Panc1 (cell line): ENCODE measurements at regions not wholly inside any gene's neighbourhood (a gene's known extent, or its start where the extent isn't known, plus 50 kb on each side); places are given as distances from the start of the nearest gene placed in this dataset.

Source experiments
- ATAC-seq: fragments of 200-7000 bp; cut with Tn5 transposase; 2 replicates; pipeline ENCODE4 v1.9.1; 2020; ENCODE audit warnings: mild to moderate bottlenecking, moderate library complexity
- BruUV-seq: library from RNA; stranded (reverse); fragments of 400-500 nt; replicated peaks from 2 replicates; lab custom pipeline; 2021; lab: Mats Ljungman, UMichigan
- CTCF ChIA-PET: fragments of 300-600 bp; sonication (Branson Sonifier 250); formaldehyde crosslinking; loops from one replicate; lab custom pipeline; 2022; ENCODE audit warnings: antibody characterized with exemption; lab: Charles Lee
- POLR2A ChIA-PET: fragments of 300-600 bp; sonication (Branson Sonifier 250); formaldehyde crosslinking; loops from one replicate; lab custom pipeline; 2022; ENCODE audit warnings: antibody characterized with exemption; lab: Charles Lee
- DNase-seq: peaks from one replicate; pipeline ENCODE4 v3.0.0-alpha.2; 2010; ENCODE audit warnings: low read depth, low spot score
- H3K27ac ChIP-seq: 2 replicates; pipeline ENCODE4 v1.5.1; 2011; ENCODE audit warnings: mild to moderate bottlenecking, low read length, inconsistent platforms
- H3K27me3 ChIP-seq: fragments of 200-500 bp; sonication (Bioruptor generic); 2 replicates; pipeline ENCODE4 v1.6.0; 2014; ENCODE audit warnings: low read length, inconsistent platforms; ENCODE audit not compliant: control insufficient read depth, insufficient read depth
- H3K36me3 ChIP-seq: fragments of 200-500 bp; sonication (Bioruptor generic); 2 replicates; pipeline ENCODE4 v1.5.1; 2014; ENCODE audit warnings: inconsistent platforms, mild to moderate bottlenecking, low read length, moderate library complexity; ENCODE audit not compliant: control insufficient read depth, insufficient read depth
- H3K4me1 ChIP-seq: 2 replicates; pipeline ENCODE4 v1.5.1; 2011; ENCODE audit warnings: inconsistent platforms, mild to moderate bottlenecking, low read length, moderate library complexity; ENCODE audit not compliant: control insufficient read depth, insufficient read depth
- H3K4me3 ChIP-seq, 2 experiments: 2 replicates each; pipeline ENCODE4 v1.5.1; 2011 to 2012; ENCODE audit warnings: low read depth in 2 of 2, low read length in 2 of 2, mild to moderate bottlenecking in 2 of 2, inconsistent platforms in 1 of 2, moderate library complexity in 1 of 2
- H3K9me3 ChIP-seq: fragments of 200-500 bp; sonication (Bioruptor generic); 2 replicates; pipeline ENCODE4 v1.5.1; 2014; ENCODE audit warnings: low read depth, mild to moderate bottlenecking, inconsistent platforms, low read length, moderate library complexity; ENCODE audit not compliant: control insufficient read depth, insufficient read depth
- CTCF ChIP-seq: fragments of 450-650 bp; IDR thresholded peaks from 2 replicates; pipeline ENCODE4 v1.5.1; 2017; ENCODE audit warnings: mild to moderate bottlenecking
- POLR2AphosphoS5 ChIP-seq: IDR thresholded peaks from 2 replicates; pipeline ENCODE4 v1.6.1; 2012; ENCODE audit warnings: mild to moderate bottlenecking, low read depth, low read length, moderate library complexity
- REST ChIP-seq, 2 experiments: IDR thresholded peaks; 2 replicates each; pipeline ENCODE4 v1.6.1; 2011 to 2012; ENCODE audit warnings: low read depth in 2 of 2, control low read depth in 1 of 2, low read length in 1 of 2, mild to moderate bottlenecking in 1 of 2, moderate library complexity in 1 of 2; ENCODE audit not compliant: insufficient read depth in 1 of 2
- SIN3A ChIP-seq: IDR thresholded peaks from 2 replicates; pipeline ENCODE4 v1.6.1; 2012; ENCODE audit warnings: low read depth, mild to moderate bottlenecking, low read length, moderate library complexity, borderline replicate concordance; ENCODE audit not compliant: insufficient read depth
- TCF7L2 ChIP-seq: IDR thresholded peaks from 2 replicates; pipeline ENCODE4 v1.6.1; 2011; ENCODE audit warnings: mild to moderate bottlenecking, low read depth, low read length, inconsistent platforms
- in situ Hi-C: cut with HindIII; loops from 2 replicates; pipeline ENCODE4 v1.10.0; 2016; ENCODE audit warnings: low sequenced_read_pairs, low pct_unique_long_range_greater_than_20kb
- intact Hi-C: fragments of 100-400 bp; cut with micrococcal nuclease; formaldehyde crosslinking; loops from one replicate; pipeline ENCODE4 v1.10.0; 2022; ENCODE audit not compliant: unreplicated experiment

DNA sequence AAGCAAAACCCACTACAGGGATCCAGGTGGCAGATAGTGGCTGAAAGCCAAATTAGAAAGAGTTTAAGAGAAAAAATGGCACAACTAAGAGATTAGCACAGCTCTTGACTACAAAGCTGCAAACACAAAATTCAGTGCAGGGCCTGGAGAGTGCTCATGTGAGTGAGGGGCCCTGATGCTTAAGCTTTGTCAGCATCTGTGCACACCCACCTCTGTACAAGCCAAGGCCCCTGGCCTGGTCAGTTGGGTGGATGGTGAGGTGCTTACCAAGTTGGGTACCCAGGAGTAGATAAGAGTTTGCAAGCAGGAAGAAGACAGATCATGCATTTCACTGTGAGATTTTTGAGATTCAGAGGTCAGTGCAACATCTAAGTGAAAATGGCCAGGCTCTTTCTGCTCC is 62.7 kb upstream of the ATP1B1 start:
- Histone ChIP-seq H3K4me3 (no peak overlapping the region), H3K27me3 (no peaks in the 10 kb centered on the region), H3K27ac (no peak overlapping the region), H3K36me3 (no peaks in the 10 kb centered on the region), H3K4me1 (no peaks in the 10 kb centered on the region), H3K9me3 (no peaks in the 10 kb centered on the region)
- DNase-seq (no peak), ATAC-seq (no peak)
- intact Hi-C loops = no loop called here
- TF ChIP-seq TCF7L2 = no peak
- BruUV-seq = no TSS peak
- POLR2A ChIA-PET = no interaction called here
- CTCF ChIA-PET = no interaction called here
- in situ Hi-C loops = no loop called here

GRCh38 chr1:169044296-169044695 is 62.2 kb upstream of the ATP1B1 start:
- no peaks in the 10 kb centered on the region for H3K36me3 ChIP-seq
- POLR2A ChIA-PET = no interaction called here
- H3K4me3 ChIP-seq = no peak overlapping the region
- in situ Hi-C loops (no loop called here), intact Hi-C loops (no loop called here)
- DNase-seq = no peak
- no peak for ATAC-seq
- BruUV-seq = no TSS peak
- CTCF ChIA-PET = no interaction called here
- H3K27ac ChIP-seq = no peak overlapping the region
- H3K4me1 ChIP-seq = no peaks in the 10 kb centered on the region
- H3K27me3 ChIP-seq = no peaks in the 10 kb centered on the region
- no peaks in the 10 kb centered on the region for H3K9me3 ChIP-seq
- TF ChIP-seq POLR2AphosphoS5 (no peak), CTCF (no peak), TCF7L2 (no peak), REST (IDR thresholded peaks at IDR 0.05; ENCODE audit: insufficient read depth in 1 of 2, low read depth in 2 of 2, low read length in 1 of 2) (no peak), SIN3A (no peak)

DNA sequence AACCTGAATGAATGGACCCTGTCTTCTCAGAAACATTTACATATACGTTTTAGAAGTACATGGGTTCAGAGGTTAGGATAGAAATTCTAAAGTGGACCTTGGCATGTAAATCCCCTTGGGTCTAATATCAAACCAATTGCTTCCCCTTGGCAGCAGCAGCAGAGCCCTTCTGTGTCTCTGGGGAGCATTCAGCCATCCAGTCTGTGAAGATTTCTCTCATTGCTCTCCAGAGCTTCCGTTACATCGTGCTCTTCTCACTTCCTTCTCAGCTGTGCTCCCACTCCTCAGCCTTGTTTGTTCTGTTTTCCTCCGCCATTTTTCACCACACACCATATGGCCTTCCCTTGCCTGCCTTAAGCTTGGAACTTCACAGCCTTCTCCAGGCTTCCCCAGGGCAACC is 61.5 kb upstream of the ATP1B1 start:
- TF ChIP-seq POLR2AphosphoS5 = no peak
- no peak for TF ChIP-seq CTCF
- no peak for TF ChIP-seq SIN3A
- TF ChIP-seq TCF7L2 = no peak
- TF ChIP-seq REST (IDR thresholded peaks at IDR 0.05; ENCODE audit: insufficient read depth in 1 of 2, low read depth in 2 of 2, low read length in 1 of 2) = no peak
- intact Hi-C loops = no loop called here
- Histone ChIP-seq H3K4me3 (no peak overlapping the region), H3K9me3 (no peaks in the 10 kb centered on the region), H3K4me1 (no peaks in the 10 kb centered on the region), H3K36me3 (no peaks in the 10 kb centered on the region), H3K27me3 (no peaks in the 10 kb centered on the region), H3K27ac (no peak overlapping the region)
- no TSS peak for BruUV-seq
- ATAC-seq (no peak), DNase-seq (no peak)
- in situ Hi-C loops = no loop called here
- CTCF ChIA-PET = no interaction called here
- POLR2A ChIA-PET = no interaction called here
